ENCODE measurements at regions not wholly inside any gene's neighbourhood (a gene's known extent, or its start where the extent isn't known, plus 50 kb on each side); places are given as distances from the start of the nearest gene placed in this dataset.

DNA sequence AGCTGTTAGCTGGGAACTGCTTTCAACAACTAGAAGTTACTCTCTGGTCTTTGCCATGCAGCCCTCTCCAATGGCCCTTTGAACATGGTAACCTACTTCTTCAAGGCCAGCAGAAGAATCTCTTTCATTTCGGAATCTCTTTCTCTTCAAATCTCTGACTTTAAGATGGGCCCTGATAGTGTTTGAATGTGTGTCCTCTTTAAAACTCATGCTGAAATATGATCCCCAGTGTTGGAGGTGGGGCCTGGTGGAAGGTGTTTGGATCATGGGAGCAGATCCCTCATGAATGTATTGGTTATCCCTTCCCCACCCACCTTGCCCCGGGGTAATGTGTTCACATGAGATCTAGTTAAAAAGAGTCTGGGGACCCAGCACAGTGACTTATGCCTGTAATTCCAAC is 54.5 kb upstream of the SOX13 start:
- no peak for TF ChIP-seq FOXM1 (IDR thresholded peaks at IDR 0.05; ENCODE audit: borderline replicate concordance, low read depth)
- TF ChIP-seq YY1 (IDR thresholded peaks at IDR 0.05; ENCODE audit: low read depth), result no peak
- TF ChIP-seq, protein P1, sequence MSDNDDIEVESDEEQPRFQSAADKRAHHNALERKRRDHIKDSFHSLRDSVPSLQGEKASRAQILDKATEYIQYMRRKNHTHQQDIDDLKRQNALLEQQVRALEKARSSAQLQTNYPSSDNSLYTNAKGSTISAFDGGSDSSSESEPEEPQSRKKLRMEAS (IDR thresholded peaks at IDR 0.05), result no peak
- TF ChIP-seq EP300 (IDR thresholded peaks at IDR 0.05; ENCODE audit: borderline replicate concordance), result no peak
- TF ChIP-seq, protein P2, sequence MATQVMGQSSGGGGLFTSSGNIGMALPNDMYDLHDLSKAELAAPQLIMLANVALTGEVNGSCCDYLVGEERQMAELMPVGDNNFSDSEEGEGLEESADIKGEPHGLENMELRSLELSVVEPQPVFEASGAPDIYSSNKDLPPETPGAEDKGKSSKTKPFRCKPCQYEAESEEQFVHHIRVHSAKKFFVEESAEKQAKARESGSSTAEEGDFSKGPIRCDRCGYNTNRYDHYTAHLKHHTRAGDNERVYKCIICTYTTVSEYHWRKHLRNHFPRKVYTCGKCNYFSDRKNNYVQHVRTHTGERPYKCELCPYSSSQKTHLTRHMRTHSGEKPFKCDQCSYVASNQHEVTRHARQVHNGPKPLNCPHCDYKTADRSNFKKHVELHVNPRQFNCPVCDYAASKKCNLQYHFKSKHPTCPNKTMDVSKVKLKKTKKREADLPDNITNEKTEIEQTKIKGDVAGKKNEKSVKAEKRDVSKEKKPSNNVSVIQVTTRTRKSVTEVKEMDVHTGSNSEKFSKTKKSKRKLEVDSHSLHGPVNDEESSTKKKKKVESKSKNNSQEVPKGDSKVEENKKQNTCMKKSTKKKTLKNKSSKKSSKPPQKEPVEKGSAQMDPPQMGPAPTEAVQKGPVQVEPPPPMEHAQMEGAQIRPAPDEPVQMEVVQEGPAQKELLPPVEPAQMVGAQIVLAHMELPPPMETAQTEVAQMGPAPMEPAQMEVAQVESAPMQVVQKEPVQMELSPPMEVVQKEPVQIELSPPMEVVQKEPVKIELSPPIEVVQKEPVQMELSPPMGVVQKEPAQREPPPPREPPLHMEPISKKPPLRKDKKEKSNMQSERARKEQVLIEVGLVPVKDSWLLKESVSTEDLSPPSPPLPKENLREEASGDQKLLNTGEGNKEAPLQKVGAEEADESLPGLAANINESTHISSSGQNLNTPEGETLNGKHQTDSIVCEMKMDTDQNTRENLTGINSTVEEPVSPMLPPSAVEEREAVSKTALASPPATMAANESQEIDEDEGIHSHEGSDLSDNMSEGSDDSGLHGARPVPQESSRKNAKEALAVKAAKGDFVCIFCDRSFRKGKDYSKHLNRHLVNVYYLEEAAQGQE (IDR thresholded peaks at IDR 0.05; ENCODE audit: low read depth), result no peak
- TF ChIP-seq TAF1 (IDR thresholded peaks at IDR 0.05; ENCODE audit: low read depth), result no peak
- no peak for TF ChIP-seq TCF12 (IDR thresholded peaks at IDR 0.05; ENCODE audit: low read depth)
- no peak for TF ChIP-seq TEAD4 (IDR thresholded peaks at IDR 0.05)
- TF ChIP-seq NFIC (IDR thresholded peaks at IDR 0.05), result no peak
- no peak for TF ChIP-seq EGR1 (IDR thresholded peaks at IDR 0.05)
- no peak for TF ChIP-seq RAD21 (IDR thresholded peaks at IDR 0.05; ENCODE audit: low read depth)

Measured in Ishikawa (cell line).